Liver (tissue), 2 donors: ENCODE measurements at regions not wholly inside any gene's neighbourhood (a gene's known extent, or its start where the extent isn't known, plus 50 kb on each side); places are given as distances from the start of the nearest gene placed in this dataset.

ENCODE experiments used
- CTCF ChIP-seq: fragments of 150-350 bp; IDR thresholded peaks from 2 replicates; pipeline ENCODE4 v1.5.1; 2017; ENCODE audit warnings: improper control_type of control experiment, low read depth, low read length; ENCODE audit not compliant: missing input control
- MAX ChIP-seq: IDR thresholded peaks from 2 replicates; pipeline ENCODE4 v1.6.1; 2016; ENCODE audit warnings: antibody characterized with exemption
- REST ChIP-seq: IDR thresholded peaks from 2 replicates; pipeline ENCODE4 v1.6.1; 2016; ENCODE audit warnings: antibody characterized with exemption, mild to moderate bottlenecking
- donor health status: healthy.

- TF ChIP-seq REST, result no peak
- TF ChIP-seq CTCF, result no peak
- TF ChIP-seq MAX, result no peak
These were observed 566.0 kb upstream of the CDH18 start for GRCh38 chr5:20554001-20554400.
